ENCODE measurements at regions not wholly inside any gene's neighbourhood (a gene's known extent, or its start where the extent isn't known, plus 50 kb on each side); places are given as distances from the start of the nearest gene placed in this dataset.

DNA sequence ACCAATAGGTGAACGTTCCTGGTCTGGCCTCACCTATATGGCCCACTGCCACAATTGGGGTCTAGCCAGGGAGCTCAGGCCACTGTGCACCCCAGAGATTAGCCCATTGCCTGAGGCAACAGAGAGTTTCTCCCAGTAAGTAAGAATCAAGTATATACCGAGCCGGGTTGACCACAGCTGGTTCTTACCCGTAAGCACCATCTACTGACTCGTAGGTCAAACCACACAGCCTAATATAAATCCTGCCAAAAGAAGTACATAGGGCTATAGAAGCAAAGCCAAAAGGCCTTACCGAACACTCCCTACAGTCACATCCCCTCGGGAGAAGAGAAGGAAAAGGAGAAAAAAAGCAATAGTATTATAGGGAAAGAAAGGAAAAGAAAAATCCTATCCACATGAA lies 463.6 kb upstream of the GJE1 start:
- TF ChIP-seq ZNF274 (IDR thresholded peaks at IDR 0.05; ENCODE audit: low read depth, low read length): no peak
- no peak for TF ChIP-seq YY1 (IDR thresholded peaks at IDR 0.05; ENCODE audit: insufficient read depth, insufficient read length)
- no peak for TF ChIP-seq SUZ12 (IDR thresholded peaks at IDR 0.05; ENCODE audit: extremely low read depth, insufficient read depth, insufficient read length)
